ENCODE measurements at regions not wholly inside any gene's neighbourhood (a gene's known extent, or its start where the extent isn't known, plus 50 kb on each side); places are given as distances from the start of the nearest gene placed in this dataset.

DNA sequence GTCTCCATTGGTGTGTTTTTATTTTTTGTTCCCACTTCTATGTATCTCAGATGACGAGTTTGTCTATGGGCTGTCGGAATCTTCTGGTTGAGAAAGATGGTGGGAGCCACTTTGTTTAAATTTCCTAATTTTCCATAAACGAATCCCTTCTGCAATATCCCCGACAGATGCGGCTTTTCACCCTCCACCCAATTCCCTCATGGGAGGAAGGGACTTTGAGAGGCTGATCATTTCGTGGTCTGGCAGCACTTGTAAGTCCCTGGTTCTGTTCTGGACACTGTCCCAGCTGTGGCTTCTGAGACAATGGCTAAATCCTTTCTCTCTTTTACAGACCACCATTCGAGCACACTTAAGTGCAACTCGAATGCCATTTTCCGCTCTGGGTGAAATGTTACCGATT, 72.2 kb upstream of the PUDP start (continued):
- TF ChIP-seq ZNF776 (CRISPR knock-in tag; IDR thresholded peaks at IDR 0.05) = no peak
- TF ChIP-seq SRY (CRISPR knock-in tag; IDR thresholded peaks at IDR 0.05) = no peak
- no peak for TF ChIP-seq FLYWCH1 (CRISPR knock-in tag; IDR thresholded peaks at IDR 0.05)
- no peak for TF ChIP-seq RNF2 (conservative IDR thresholded peaks at IDR 0.05; ENCODE audit: low read depth)
- no peak for TF ChIP-seq HMG20A (CRISPR knock-in tag; IDR thresholded peaks at IDR 0.05; ENCODE audit: borderline replicate concordance)
- TF ChIP-seq, protein P1, sequence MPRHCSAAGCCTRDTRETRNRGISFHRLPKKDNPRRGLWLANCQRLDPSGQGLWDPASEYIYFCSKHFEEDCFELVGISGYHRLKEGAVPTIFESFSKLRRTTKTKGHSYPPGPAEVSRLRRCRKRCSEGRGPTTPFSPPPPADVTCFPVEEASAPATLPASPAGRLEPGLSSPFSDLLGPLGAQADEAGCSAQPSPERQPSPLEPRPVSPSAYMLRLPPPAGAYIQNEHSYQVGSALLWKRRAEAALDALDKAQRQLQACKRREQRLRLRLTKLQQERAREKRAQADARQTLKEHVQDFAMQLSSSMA (CRISPR knock-in tag; IDR thresholded peaks at IDR 0.05) = no peak
- no peak for TF ChIP-seq SALL1 (CRISPR knock-in tag; IDR thresholded peaks at IDR 0.05)
- no peak for TF ChIP-seq ZFY (CRISPR knock-in tag; IDR thresholded peaks at IDR 0.05)
- no peak for TF ChIP-seq ZBTB38 (CRISPR knock-in tag; IDR thresholded peaks at IDR 0.05)
- TF ChIP-seq JUND (CRISPR knock-in tag; IDR thresholded peaks at IDR 0.05) = no peak

DNA sequence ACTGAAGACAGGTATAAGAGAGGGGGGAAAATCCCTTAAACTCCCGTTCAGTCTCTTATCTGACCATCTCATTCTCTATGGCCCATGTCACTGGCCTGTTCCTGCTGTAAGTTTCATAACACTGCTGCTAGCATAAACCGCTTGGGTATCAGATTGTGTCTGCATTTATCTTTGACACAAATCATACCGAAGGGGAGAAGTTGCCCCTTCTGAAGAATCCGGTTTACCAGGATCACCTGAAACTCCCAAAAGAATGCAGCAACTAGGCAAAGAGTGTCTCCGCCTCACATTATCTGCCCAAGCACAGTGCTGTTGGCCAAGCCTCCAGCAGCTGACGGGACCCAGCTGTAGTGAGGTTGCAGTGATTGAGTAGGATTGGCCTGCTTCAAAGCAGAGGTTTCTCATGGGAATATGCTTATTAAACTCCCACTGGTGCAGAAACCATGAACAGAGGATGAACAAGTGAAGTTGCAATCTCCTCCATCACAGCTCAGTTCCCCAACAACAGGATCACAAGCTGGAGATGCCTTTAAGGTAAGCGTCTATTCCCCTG, 71.3 kb upstream of the PUDP start:
- BruUV-seq (replicated peaks) = no TSS peak
- Histone ChIP-seq H3K36me3 (replicated peaks in 1 of 2; ENCODE audit: control insufficient read depth in 1 of 2, insufficient read depth in 2 of 2, low read length in 2 of 2) (no peaks in the 10 kb centered on the region), H3K27ac (ENCODE audit: extremely low read length, insufficient read depth, low read length) (peak overlapping the region; percentile 50), H3K4me1 (ENCODE audit: insufficient read depth, low read length) (peaks cover 34% of the 10 kb centered on the region), H3K79me2 (ENCODE audit: insufficient read depth, low read length) (no peaks in the 10 kb centered on the region), H3K27me3 (ENCODE audit: control insufficient read depth in 1 of 2, insufficient read depth in 2 of 2, low read length in 2 of 2) (no peaks in the 10 kb centered on the region), H3K9ac (ENCODE audit: insufficient read depth, low read depth, low read length) (0 out of 2 replicates have a peak overlapping the region, but pooled peaks have one; percentile 43), H3K9me3 (ENCODE audit: low read length) (no peaks in the 10 kb centered on the region), H4K20me1 (ENCODE audit: insufficient read depth, low read length) (no peaks in the 10 kb centered on the region), H3K4me3 (replicated peaks in 1 of 3; ENCODE audit: insufficient read depth in 1 of 3, low read depth in 2 of 3, low read length in 3 of 3) (no peak overlapping the region), H3K4me2 (ENCODE audit: low read depth, low read length) (peak overlapping the region; percentile 49), H2AFZ (ENCODE audit: low read length) (peak overlapping the region; percentile 86)
- intact Hi-C loops (cut with micrococcal nuclease; ENCODE audit: unreplicated experiment) (no loop called here), in situ Hi-C loops (cut with HindIII; ENCODE audit: extremely low pct_ligation_motif_present, low pct_unique_long_range_greater_than_20kb) (no loop called here)
- 39% methylated on average over 6 of the region's 7 CpGs for WGBS (ENCODE audit: low lambda C conversion rate)
- FAIRE-seq = no peak
- CTCF ChIA-PET (ENCODE audit: low intra/inter-chr PET ratio, low total read pairs) = no interaction called here
- peak; percentile 46; the same call in 1 of the 3 replicates for ATAC-seq
- POLR2A ChIA-PET = no interaction called here
- peak; percentile 1 for DNase-seq (ENCODE audit: low spot score)
- TF ChIP-seq REXO4 (CRISPR knock-in tag; IDR thresholded peaks at IDR 0.05; ENCODE audit: borderline replicate concordance) = no peak
- no peak for TF ChIP-seq YY1 (IDR thresholded peaks at IDR 0.05; ENCODE audit: insufficient read depth, insufficient replicate concordance, low read depth, low read length)
- TF ChIP-seq ZNF878 (CRISPR knock-in tag; IDR thresholded peaks at IDR 0.05) = no peak
- TF ChIP-seq CEBPB (IDR thresholded peaks at IDR 0.05; ENCODE audit: borderline replicate concordance, low read depth, low read length) = no peak
- TF ChIP-seq, protein P2, sequence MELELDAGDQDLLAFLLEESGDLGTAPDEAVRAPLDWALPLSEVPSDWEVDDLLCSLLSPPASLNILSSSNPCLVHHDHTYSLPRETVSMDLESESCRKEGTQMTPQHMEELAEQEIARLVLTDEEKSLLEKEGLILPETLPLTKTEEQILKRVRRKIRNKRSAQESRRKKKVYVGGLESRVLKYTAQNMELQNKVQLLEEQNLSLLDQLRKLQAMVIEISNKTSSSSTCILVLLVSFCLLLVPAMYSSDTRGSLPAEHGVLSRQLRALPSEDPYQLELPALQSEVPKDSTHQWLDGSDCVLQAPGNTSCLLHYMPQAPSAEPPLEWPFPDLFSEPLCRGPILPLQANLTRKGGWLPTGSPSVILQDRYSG (CRISPR knock-in tag; IDR thresholded peaks at IDR 0.05) = no peak
- TF ChIP-seq ZNF607 (CRISPR knock-in tag; IDR thresholded peaks at IDR 0.05; ENCODE audit: borderline replicate concordance) = no peak
- TF ChIP-seq ZNF75D (CRISPR knock-in tag; IDR thresholded peaks at IDR 0.05; ENCODE audit: borderline replicate concordance) = no peak
- no peak for TF ChIP-seq HOXA5 (CRISPR knock-in tag; IDR thresholded peaks at IDR 0.05)
- TF ChIP-seq, protein P3, sequence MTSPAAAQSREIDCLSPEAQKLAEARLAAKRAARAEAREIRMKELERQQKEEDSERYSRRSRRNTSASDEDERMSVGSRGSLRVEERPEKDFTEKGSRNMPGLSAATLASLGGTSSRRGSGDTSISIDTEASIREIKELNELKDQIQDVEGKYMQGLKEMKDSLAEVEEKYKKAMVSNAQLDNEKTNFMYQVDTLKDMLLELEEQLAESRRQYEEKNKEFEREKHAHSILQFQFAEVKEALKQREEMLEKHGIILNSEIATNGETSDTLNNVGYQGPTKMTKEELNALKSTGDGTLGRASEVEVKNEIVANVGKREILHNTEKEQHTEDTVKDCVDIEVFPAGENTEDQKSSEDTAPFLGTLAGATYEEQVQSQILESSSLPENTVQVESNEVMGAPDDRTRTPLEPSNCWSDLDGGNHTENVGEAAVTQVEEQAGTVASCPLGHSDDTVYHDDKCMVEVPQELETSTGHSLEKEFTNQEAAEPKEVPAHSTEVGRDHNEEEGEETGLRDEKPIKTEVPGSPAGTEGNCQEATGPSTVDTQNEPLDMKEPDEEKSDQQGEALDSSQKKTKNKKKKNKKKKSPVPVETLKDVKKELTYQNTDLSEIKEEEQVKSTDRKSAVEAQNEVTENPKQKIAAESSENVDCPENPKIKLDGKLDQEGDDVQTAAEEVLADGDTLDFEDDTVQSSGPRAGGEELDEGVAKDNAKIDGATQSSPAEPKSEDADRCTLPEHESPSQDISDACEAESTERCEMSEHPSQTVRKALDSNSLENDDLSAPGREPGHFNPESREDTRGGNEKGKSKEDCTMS (CRISPR knock-in tag; conservative IDR thresholded peaks at IDR 0.05) = no peak
- TF ChIP-seq, protein P4, sequence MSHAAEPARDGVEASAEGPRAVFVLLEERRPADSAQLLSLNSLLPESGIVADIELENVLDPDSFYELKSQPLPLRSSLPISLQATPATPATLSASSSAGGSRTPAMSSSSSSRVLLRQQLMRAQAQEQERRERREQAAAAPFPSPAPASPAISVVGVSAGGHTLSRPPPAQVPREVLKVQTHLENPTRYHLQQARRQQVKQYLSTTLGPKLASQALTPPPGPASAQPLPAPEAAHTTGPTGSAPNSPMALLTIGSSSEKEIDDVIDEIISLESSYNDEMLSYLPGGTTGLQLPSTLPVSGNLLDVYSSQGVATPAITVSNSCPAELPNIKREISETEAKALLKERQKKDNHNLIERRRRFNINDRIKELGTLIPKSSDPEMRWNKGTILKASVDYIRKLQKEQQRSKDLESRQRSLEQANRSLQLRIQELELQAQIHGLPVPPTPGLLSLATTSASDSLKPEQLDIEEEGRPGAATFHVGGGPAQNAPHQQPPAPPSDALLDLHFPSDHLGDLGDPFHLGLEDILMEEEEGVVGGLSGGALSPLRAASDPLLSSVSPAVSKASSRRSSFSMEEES (CRISPR knock-in tag; IDR thresholded peaks at IDR 0.05) = no peak
- no peak for TF ChIP-seq ISX (CRISPR knock-in tag; conservative IDR thresholded peaks at IDR 0.05)

All from HepG2 (cell line).